Body of pancreas (tissue), 4 donors: ENCODE measurements at regions not wholly inside any gene's neighbourhood (a gene's known extent, or its start where the extent isn't known, plus 50 kb on each side); places are given as distances from the start of the nearest gene placed in this dataset.

Experiments used
- ATAC-seq: fragments of 150-250 bp; one replicate; pipeline ENCODE4 v1.9.1; 2016
- DNase-seq, 4 donors: peaks; one replicate each; pipeline ENCODE4 v3.0.0-alpha.2; 2019
- H3K27ac ChIP-seq, 4 donors: fragments of 200-600 bp; sonication (generic); 1 replicate in 3 of 4; 2 replicates in 1 of 4; pipeline versions ENCODE4 v1.5.1 to v1.6.1; 2016 to 2019; ENCODE audit warnings: mild to moderate bottlenecking in 1 of 4, mixed read lengths in 1 of 4, moderate library complexity in 1 of 4
- H3K27me3 ChIP-seq, 2 donors: fragments of 200-600 bp; sonication (generic); one replicate each; pipeline ENCODE4 v1.6.0; 2016; ENCODE audit warnings: mild to moderate bottlenecking in 1 of 2
- H3K36me3 ChIP-seq, 2 donors: fragments of 200-600 bp; sonication (generic); replicated peaks in 1 of 2; 2 replicates each; pipeline ENCODE4 v1.5.1; 2016; ENCODE audit warnings: low read depth in 2 of 2; ENCODE audit not compliant: insufficient read depth in 1 of 2
- H3K4me1 ChIP-seq: fragments of 200-600 bp; sonication (generic); one replicate; pipeline ENCODE4 v1.6.0; 2016
- H3K4me3 ChIP-seq, 2 donors: fragments of 200-600 bp; sonication (generic); 1 replicate in 1 of 2; 2 replicates in 1 of 2; pipeline ENCODE4 v1.5.1; 2016 to 2019
- H3K9me3 ChIP-seq, 3 donors: fragments of 200-600 bp; sonication (generic); 1 replicate in 2 of 3; 2 replicates in 1 of 3; pipeline ENCODE4 v1.5.1; 2016
- POLR2A ChIP-seq, 3 donors: fragments of 450-650 bp; IDR thresholded peaks; one replicate each; pipeline ENCODE4 v1.6.1; 2016; ENCODE audit warnings: antibody characterized with exemption in 3 of 3, mild to moderate bottlenecking in 2 of 3
- WGBS, 2 donors: methylation state at CpG; one replicate each; pipeline ENCODE4 v1.1.5; 2017; 5-methylcytosine and 5-hydroxymethylcytosine counted together
- intact Hi-C: fragments of 100-400 bp; cut with DNase I; formaldehyde crosslinking; loops from one replicate; pipeline ENCODE4 v1.15.1; 2023
- TF ChIP-seq, protein P1 (sequence below), 7 experiments: fragments of 450-650 bp in 4 of 7; fragments of 200-600 bp in 3 of 7; sonication (generic) in 3 of 7; IDR thresholded peaks; one replicate each; pipeline ENCODE4 v1.5.1; 2016 to 2019; ENCODE audit warnings: antibody characterized with exemption in 7 of 7

DNA sequence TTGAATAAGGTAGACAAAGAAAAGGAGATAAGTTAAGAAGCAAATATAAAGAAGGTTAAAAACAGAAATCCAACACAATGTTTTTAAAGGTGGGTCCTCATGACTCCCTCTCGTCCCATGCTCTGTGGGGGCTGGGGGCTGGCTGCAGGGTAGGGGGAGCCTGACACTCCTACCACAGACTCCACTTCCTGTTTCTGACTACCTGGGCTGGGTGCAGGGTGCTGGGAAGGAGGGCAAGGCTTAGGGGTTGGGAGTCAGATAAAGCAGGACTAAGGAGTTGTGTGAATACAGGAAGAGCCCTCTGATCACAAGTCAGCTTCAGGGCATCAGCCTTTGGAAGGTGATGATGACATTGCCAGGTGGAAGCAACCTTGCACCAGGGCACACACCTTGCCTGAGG lies 277.0 kb upstream of the SGK1 start:
- H3K27me3 ChIP-seq: no peaks in the 10 kb centered on the region
- DNase-seq: no peak

GRCh38 chr6:134593887-134594286 lies 276.0 kb upstream of the SGK1 start:
- WGBS, 2 donors: 82 to 87% methylated on average over 7 of the region's 7 CpGs
- no peaks in the 10 kb centered on the region for H3K9me3 ChIP-seq

More for the DNA sequence above, 277.0 kb upstream of the SGK1 start:
- 95 to 100% methylated on average over 1 of the region's 1 CpG for WGBS, 2 donors
- TF ChIP-seq, protein P1, sequence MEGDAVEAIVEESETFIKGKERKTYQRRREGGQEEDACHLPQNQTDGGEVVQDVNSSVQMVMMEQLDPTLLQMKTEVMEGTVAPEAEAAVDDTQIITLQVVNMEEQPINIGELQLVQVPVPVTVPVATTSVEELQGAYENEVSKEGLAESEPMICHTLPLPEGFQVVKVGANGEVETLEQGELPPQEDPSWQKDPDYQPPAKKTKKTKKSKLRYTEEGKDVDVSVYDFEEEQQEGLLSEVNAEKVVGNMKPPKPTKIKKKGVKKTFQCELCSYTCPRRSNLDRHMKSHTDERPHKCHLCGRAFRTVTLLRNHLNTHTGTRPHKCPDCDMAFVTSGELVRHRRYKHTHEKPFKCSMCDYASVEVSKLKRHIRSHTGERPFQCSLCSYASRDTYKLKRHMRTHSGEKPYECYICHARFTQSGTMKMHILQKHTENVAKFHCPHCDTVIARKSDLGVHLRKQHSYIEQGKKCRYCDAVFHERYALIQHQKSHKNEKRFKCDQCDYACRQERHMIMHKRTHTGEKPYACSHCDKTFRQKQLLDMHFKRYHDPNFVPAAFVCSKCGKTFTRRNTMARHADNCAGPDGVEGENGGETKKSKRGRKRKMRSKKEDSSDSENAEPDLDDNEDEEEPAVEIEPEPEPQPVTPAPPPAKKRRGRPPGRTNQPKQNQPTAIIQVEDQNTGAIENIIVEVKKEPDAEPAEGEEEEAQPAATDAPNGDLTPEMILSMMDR (IDR thresholded peaks at IDR 0.05): no peak
- no peak for TF ChIP-seq POLR2A (IDR thresholded peaks at IDR 0.05)
- no peak overlapping the region for H3K27ac ChIP-seq
- intact Hi-C loops: no loop called here
- H3K36me3 ChIP-seq: no peaks in the 10 kb centered on the region
- no peak for ATAC-seq
- H3K9me3 ChIP-seq: no peaks in the 10 kb centered on the region
- H3K4me1 ChIP-seq: peaks cover 11% of the 10 kb centered on the region
- H3K4me3 ChIP-seq: no peak overlapping the region

DNA sequence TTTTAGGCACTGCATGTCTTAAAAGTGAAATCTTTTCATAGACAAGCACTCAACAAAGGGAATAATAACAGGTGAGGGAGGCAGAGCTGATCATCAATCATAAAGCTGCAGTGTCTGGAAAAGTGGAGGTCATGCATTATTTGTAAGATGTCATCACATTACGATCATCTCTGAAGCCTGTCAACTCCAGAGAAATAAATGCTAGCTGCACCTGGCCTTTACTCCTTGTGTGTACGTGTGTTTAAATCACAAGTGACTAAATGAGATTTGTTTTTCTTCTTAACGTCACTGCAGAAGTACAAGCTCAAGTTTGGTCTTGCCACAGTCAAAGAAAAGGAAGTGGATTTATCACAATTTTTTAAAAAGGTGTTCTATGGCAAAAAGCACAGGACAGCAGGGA lies 275.5 kb upstream of the SGK1 start:
- peak in 1 of 4 donors; percentile 9 for DNase-seq
- Histone ChIP-seq H3K4me3 (no peak overlapping the region), H3K4me1 (no peaks in the 10 kb centered on the region), H3K9me3 (no peaks in the 10 kb centered on the region), H3K27me3 (no peaks in the 10 kb centered on the region), H3K36me3 (no peaks in the 10 kb centered on the region), H3K27ac (peak overlapping the region in 1 of 4 donors; percentile 33)
- TF ChIP-seq, protein P1 (IDR thresholded peaks at IDR 0.05): no peak
- TF ChIP-seq POLR2A (IDR thresholded peaks at IDR 0.05): no peak
- ATAC-seq: no peak
- intact Hi-C loops: no loop called here
- 46 to 64% methylated on average over 3 of the region's 3 CpGs for WGBS, 2 donors

More at GRCh38 chr6:134593887-134594286, 276.0 kb upstream of the SGK1 start:
- H3K27me3 ChIP-seq: no peaks in the 10 kb centered on the region
- intact Hi-C loops: no loop called here
- peak overlapping the region in 1 of 4 donors; percentile 33 for H3K27ac ChIP-seq
- DNase-seq (peak in 1 of 4 donors; percentile 11), ATAC-seq (no peak)
- no peaks in the 10 kb centered on the region for H3K36me3 ChIP-seq
- TF ChIP-seq, protein P1 (IDR thresholded peaks at IDR 0.05): no peak
- TF ChIP-seq POLR2A (IDR thresholded peaks at IDR 0.05): no peak
- H3K4me3 ChIP-seq: no peak overlapping the region
- peaks cover 2% of the 10 kb centered on the region for H3K4me1 ChIP-seq

GRCh38 chr6:134593024-134593423 lies 275.1 kb upstream of the SGK1 start:
- Histone ChIP-seq H3K4me3 (no peak overlapping the region), H3K27me3 (no peaks in the 10 kb centered on the region), H3K36me3 (no peaks in the 10 kb centered on the region), H3K9me3 (no peaks in the 10 kb centered on the region), H3K27ac (no peak overlapping the region), H3K4me1 (no peaks in the 10 kb centered on the region)
- no peak for TF ChIP-seq POLR2A (IDR thresholded peaks at IDR 0.05)
- TF ChIP-seq, protein P1 (IDR thresholded peaks at IDR 0.05): no peak
- 36 to 57% methylated on average over 1 of the region's 1 CpG for WGBS, 2 donors
- no peak for DNase-seq
- ATAC-seq: no peak
- intact Hi-C loops: no loop called here

DNA sequence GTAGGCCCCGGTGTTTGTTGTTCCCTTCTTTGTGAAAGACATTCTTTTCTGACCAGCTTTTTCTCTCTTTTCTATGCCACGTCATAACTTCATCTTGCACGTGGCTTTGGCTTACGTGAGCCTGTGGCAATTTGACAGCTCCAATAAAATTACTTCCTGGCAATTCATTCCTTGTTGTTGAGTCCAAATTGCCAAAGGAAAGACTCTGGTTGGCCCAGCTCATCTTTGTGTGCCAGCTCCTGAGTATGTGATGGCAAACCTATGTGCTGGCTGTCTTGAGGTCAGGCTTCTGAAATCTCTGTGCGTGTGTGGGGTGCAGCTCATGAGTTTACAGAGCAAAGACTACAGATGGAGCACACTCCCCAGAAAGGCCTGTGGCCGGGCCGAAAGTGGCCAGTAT lies 272.5 kb upstream of the SGK1 start:
- ATAC-seq: no peak
- H3K4me3 ChIP-seq: no peak overlapping the region
- no peak for TF ChIP-seq POLR2A (IDR thresholded peaks at IDR 0.05)
- TF ChIP-seq, protein P1 (IDR thresholded peaks at IDR 0.05): no peak
- H3K27me3 ChIP-seq: no peaks in the 10 kb centered on the region
- no peaks in the 10 kb centered on the region for H3K4me1 ChIP-seq
- no peaks in the 10 kb centered on the region for H3K9me3 ChIP-seq
- no peak overlapping the region for H3K27ac ChIP-seq
- 84 to 93% methylated on average over 7 of the region's 7 CpGs for WGBS, 2 donors
- DNase-seq: no peak
- no peaks in the 10 kb centered on the region for H3K36me3 ChIP-seq
- intact Hi-C loops: no loop called here
